Mammary epithelial cell (primary cell): ENCODE measurements at regions not wholly inside any gene's neighbourhood (a gene's known extent, or its start where the extent isn't known, plus 50 kb on each side); places are given as distances from the start of the nearest gene placed in this dataset.

Source experiments
- CTCF ChIP-seq, 2 donors: IDR thresholded peaks in 1 of 2; conservative IDR thresholded peaks in 1 of 2; 2 replicates each; pipeline ENCODE4 v1.5.1; 2011 to 2012; ENCODE audit warnings: inconsistent platforms in 2 of 2, low read length in 2 of 2, mild to moderate bottlenecking in 2 of 2, control low read depth in 1 of 2, low read depth in 1 of 2; ENCODE audit not compliant: insufficient read depth in 1 of 2; ENCODE audit errors: extremely low read depth in 1 of 2
- EZH2 ChIP-seq: IDR thresholded peaks from 2 replicates; pipeline ENCODE4 v1.6.1; 2012; ENCODE audit warnings: low read length, inconsistent platforms, borderline replicate concordance

DNA sequence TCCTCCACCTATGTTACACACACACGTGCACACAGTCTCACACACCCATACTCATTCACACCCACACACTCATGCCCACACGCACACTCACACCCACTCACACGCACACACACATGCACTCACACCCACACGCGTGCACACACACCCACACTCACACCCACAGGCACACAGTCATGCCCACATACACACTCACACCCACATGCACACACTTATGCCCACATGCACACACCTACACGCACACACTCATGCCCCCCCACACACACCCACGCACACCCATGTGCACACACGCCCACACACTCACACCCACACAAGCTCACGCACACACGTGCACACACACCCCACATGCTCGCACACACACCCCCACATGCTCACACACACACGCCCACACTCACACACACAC, 140.0 kb downstream of the F11 start:
- TF ChIP-seq EZH2, result no peak
- TF ChIP-seq CTCF (conservative IDR thresholded peaks at IDR 0.05 in 1 of 2, IDR thresholded peaks at IDR 0.05 in 1 of 2; ENCODE audit: extremely low read depth in 1 of 2, insufficient read depth in 1 of 2, low read depth in 1 of 2, low read length in 2 of 2), result no peak
